Activated CD4-positive, alpha-beta T cell treated with anti-CD3 and anti-CD28 coated beads for 36 hours (primary cell): ENCODE measurements at regions not wholly inside any gene's neighbourhood (a gene's known extent, or its start where the extent isn't known, plus 50 kb on each side); places are given as distances from the start of the nearest gene placed in this dataset.
A peak's percentile ranks its signal among the peaks of the same experiment; 100 is the strongest.

Source experiments
- ATAC-seq: fragments of 200-7000 bp; cut with Tn5 transposase; one replicate; pipeline ENCODE4 v1.10.0; 2021; ENCODE audit warnings: mild to moderate bottlenecking, moderate library complexity
- CTCF ChIA-PET: fragments of 350-600 bp; sonication (Branson Sonifier 250); formaldehyde crosslinking; loops from one replicate; lab custom pipeline; 2021; ENCODE audit warnings: antibody characterized with exemption; lab: Charles Lee
- POLR2A ChIA-PET: fragments of 350-600 bp; sonication (Branson Sonifier 250); formaldehyde crosslinking; loops from one replicate; lab custom pipeline; 2021; ENCODE audit warnings: antibody characterized with exemption, inconsistent platforms; lab: Charles Lee
- DNase-seq: peaks from one replicate; pipeline ENCODE4 v3.0.0-alpha.2; 2020
- H3K27ac Mint-ChIP-seq: one replicate; pipeline ENCODE4 v1.8.0; 2021; ENCODE audit warnings: mixed read lengths
- H3K27me3 Mint-ChIP-seq: one replicate; pipeline ENCODE4 v1.8.0; 2021; ENCODE audit warnings: mixed read lengths
- H3K36me3 Mint-ChIP-seq: one replicate; pipeline ENCODE4 v1.8.0; 2021; ENCODE audit warnings: low read depth, mixed read lengths
- H3K4me1 Mint-ChIP-seq: one replicate; pipeline ENCODE4 v1.8.0; 2021; ENCODE audit warnings: mixed read lengths
- H3K4me3 Mint-ChIP-seq: one replicate; pipeline ENCODE4 v1.8.0; 2021; ENCODE audit warnings: mild to moderate bottlenecking, moderate library complexity, mixed read lengths
- H3K9me3 Mint-ChIP-seq: one replicate; pipeline ENCODE4 v1.8.0; 2021; ENCODE audit warnings: low read depth, mixed read lengths
- intact Hi-C, 2 experiments: fragments of 100-400 bp; cut with DNase I in 1 of 2; cut with micrococcal nuclease in 1 of 2; formaldehyde crosslinking; loops; one replicate each; pipeline versions ENCODE4 v1.14.2 to v1.15.1; 2022 to 2024; cut with DNase I, micrococcal nuclease

DNA sequence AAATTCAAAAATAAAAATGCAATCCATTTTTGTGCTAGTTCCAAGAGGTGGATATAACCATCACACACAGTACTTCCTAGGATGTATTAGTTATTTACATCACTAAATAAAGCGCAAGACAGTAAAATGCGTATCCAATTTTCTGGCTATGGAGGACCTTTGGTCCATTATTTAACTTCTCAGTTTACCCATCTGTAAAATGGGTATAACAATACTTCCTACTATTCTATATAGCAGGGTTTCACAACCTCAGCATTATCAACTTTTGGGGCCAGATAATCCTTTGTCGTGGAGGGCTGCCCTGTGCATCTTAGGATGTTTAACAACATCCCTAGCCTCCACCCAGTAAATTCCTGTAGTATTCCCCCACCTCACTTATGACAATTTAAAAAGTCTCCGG lies 275.1 kb upstream of the PKDCC start:
- DNase-seq (no peak), ATAC-seq (no peak)
- Mint-ChIP-seq H3K9me3 (no peaks in the 10 kb centered on the region), H3K27me3 (peaks cover 9% of the 10 kb centered on the region), H3K4me3 (no peak overlapping the region), H3K27ac (no peak overlapping the region), H3K4me1 (no peaks in the 10 kb centered on the region), H3K36me3 (no peaks in the 10 kb centered on the region)
- ChIA-PET POLR2A (no interaction called here), CTCF (no interaction called here)
- intact Hi-C loops = no loop called here

DNA sequence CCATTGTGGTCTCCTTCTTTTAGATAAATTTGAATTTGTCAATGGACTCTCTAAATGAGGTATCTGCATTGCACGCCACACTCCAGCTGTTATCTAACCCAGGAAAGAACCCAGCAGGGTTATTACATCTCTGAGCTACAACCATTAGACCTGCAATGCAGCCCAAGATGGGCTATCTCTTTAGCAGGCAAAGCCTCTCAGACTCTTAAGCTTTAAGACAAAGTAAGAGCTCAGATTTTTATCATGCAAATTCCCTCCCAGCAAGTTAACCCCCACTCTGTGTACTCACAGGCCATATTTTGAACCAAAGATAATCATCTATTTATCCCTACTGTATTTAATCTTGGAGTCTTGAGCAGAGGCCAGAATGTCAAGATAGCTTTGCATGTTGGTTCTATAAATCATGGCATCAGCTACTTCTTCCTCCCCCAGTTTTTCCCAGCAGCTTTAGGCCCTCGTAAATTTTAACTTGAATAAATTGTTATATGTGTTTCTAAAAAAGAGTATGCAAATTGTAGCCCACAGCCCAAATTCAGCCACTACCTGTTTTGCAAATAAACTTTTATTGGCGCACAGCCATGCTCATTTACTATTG lies 273.7 kb upstream of the PKDCC start:
- DNase-seq (no peak), ATAC-seq (no peak)
- intact Hi-C loops = no loop called here
- H3K36me3 Mint-ChIP-seq = no peaks in the 10 kb centered on the region
- H3K9me3 Mint-ChIP-seq = no peaks in the 10 kb centered on the region
- no peak overlapping the region for H3K4me3 Mint-ChIP-seq
- no peaks in the 10 kb centered on the region for H3K4me1 Mint-ChIP-seq
- ChIA-PET CTCF (interaction anchor here (1.0 kb wide), 1 partner anchor 12 kb away, joined by 3 read pairs; no protein-coding TSS in a partner anchor), POLR2A (interaction anchor here (0.6 kb wide), 1 partner anchor 218 kb away, joined by 3 read pairs; no protein-coding TSS in a partner anchor)
- H3K27me3 Mint-ChIP-seq = peaks cover 9% of the 10 kb centered on the region
- no peak overlapping the region for H3K27ac Mint-ChIP-seq

DNA sequence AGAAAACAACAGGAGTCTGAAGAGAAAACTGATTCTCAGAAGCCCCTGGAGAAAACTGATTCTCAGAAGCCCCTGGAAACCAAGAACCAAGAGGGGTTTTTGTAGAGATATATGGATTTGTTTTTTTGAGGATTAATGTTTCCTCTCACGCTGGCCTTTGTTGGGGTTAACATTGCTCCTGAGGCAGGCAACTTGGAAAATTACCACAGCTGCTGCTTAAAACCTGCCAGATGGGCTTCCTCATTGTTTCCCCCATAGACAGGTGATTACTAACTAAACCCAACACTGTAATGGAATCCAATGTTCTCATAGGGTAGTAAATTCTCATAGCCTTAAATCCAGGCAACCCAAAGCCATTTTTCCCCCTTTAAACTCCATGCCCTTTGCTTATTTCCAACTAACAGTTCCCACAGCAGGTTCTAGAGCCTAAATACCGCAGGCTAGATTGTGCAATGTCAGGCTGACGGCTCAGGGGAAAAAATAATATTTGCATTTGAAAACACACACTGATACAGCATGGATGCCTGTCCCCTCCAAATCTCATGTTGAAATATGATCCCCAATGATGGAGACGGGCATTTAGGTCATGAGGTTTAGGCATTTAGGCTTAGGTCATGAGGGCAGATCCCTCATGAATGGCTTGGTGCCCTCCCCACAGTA lies 272.3 kb upstream of the PKDCC start:
- Mint-ChIP-seq H3K4me3 (no peak overlapping the region), H3K36me3 (no peaks in the 10 kb centered on the region), H3K27me3 (peaks cover 1% of the 10 kb centered on the region), H3K9me3 (no peaks in the 10 kb centered on the region), H3K4me1 (no peaks in the 10 kb centered on the region), H3K27ac (no peak overlapping the region)
- POLR2A ChIA-PET = no interaction called here
- no peak for DNase-seq
- intact Hi-C loops = no loop called here
- ATAC-seq = no peak
- CTCF ChIA-PET = no interaction called here

DNA sequence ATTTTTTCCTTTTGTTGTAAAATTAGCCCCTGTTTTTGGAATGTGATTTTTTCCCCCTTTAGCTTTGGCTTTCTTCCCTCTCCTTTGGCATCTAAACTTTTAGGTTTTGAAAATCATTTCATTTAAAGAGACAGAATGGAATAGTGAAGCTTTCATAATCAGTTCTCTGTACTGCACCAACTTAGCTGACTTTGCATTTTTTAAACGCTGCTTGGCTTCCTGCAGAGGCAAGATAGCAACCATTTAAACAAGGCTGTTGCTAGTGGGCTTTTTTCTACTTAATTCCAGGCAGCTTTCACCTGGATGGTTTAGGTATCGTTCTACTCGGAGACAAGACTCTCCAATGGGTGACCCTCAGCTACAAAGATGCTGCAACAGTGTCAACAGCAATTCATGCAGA lies 267.9 kb upstream of the PKDCC start:
- Mint-ChIP-seq H3K27ac (no peak overlapping the region), H3K27me3 (no peaks in the 10 kb centered on the region), H3K4me1 (no peaks in the 10 kb centered on the region), H3K4me3 (no peak overlapping the region), H3K36me3 (no peaks in the 10 kb centered on the region), H3K9me3 (no peaks in the 10 kb centered on the region)
- CTCF ChIA-PET = interaction anchor here (1.3 kb wide), 1 partner anchor 366 kb away, joined by 4 read pairs; no protein-coding TSS in a partner anchor
- ATAC-seq = no peak
- intact Hi-C loops = loop anchor here (5.0 to 10.0 kb wide), 3 partner anchors 365 to 1928 kb away; no protein-coding TSS in a partner anchor
- POLR2A ChIA-PET = no interaction called here
- DNase-seq = no peak

DNA sequence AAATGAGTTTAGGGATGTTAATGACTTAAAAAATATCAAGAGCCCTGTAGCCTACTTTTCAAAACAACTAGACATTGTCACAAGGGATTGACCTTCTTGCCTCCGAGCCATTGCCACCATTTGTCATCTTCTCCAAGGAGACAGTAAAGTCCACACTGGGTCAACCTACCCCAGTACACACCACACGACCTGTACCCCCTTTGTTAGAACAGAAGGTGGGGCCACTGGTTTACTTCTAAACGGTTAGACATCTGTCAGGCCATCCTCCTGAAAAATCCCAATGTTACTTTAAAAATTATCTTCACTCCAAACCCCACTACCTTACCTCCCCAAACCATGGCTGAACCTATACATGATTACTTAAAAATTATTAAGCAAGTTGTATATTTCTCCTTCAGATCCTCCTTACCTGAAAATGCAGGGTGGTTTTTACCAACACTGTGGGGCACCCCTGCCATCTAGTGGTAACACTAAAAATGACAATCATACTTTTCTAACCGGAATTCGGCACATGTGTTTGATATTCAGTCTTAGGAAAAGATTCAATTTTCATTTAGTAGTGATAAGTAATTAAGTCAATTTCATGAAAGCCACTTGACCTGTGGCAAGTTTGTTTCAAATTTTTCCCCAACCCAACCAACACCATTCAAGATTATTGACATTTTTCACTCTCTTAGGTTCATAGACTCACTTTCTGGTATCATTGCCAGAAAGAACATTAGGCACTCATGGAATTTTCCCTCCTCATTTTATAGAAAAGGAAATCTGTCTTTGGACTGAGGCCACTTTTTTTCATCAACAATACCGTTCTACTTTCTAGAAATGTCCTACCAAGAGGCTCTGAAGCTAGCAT lies 265.3 kb upstream of the PKDCC start:
- no peak overlapping the region for H3K27ac Mint-ChIP-seq
- H3K4me3 Mint-ChIP-seq = no peak overlapping the region
- ATAC-seq (no peak), DNase-seq (peak; percentile 52)
- ChIA-PET POLR2A (no interaction called here), CTCF (interaction anchor here (1.1 to 1.5 kb wide), 2 partner anchors 1868 to 1869 kb away, joined by 3 to 4 read pairs; no protein-coding TSS in a partner anchor)
- H3K27me3 Mint-ChIP-seq = peaks cover 6% of the 10 kb centered on the region
- intact Hi-C loops = loop anchor here (1.0 to 10.0 kb wide), 6 partner anchors 368 to 1930 kb away; no protein-coding TSS in a partner anchor
- no peaks in the 10 kb centered on the region for H3K36me3 Mint-ChIP-seq
- no peaks in the 10 kb centered on the region for H3K9me3 Mint-ChIP-seq
- no peaks in the 10 kb centered on the region for H3K4me1 Mint-ChIP-seq

DNA sequence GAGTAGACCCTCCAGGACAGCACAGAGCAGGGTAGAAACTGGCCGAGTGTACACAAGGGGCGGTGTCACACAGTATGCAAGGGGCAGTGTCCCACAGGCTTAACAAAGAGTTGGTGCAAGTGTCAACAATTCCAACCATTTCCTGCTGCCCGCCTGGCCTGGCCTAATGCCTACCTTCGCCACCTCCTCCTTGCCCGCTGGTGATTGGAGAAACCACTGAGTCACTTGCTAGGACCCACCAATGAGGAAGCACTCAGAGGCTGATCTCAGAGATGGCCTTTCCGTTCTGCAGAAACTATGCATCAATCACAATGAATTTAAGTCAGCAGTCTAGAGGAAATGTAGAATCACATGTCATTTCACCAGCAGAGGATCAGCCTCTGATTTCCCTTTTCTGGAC lies 263.3 kb upstream of the PKDCC start:
- H3K27me3 Mint-ChIP-seq = peaks cover 12% of the 10 kb centered on the region
- H3K4me1 Mint-ChIP-seq = no peaks in the 10 kb centered on the region
- ChIA-PET CTCF (no interaction called here), POLR2A (no interaction called here)
- ATAC-seq = no peak
- no peak overlapping the region for H3K27ac Mint-ChIP-seq
- no peak for DNase-seq
- no peaks in the 10 kb centered on the region for H3K9me3 Mint-ChIP-seq
- H3K36me3 Mint-ChIP-seq = no peaks in the 10 kb centered on the region
- intact Hi-C loops = loop anchor here (5.0 to 10.0 kb wide), 3 partner anchors 370 to 1932 kb away; no protein-coding TSS in a partner anchor
- no peak overlapping the region for H3K4me3 Mint-ChIP-seq

DNA sequence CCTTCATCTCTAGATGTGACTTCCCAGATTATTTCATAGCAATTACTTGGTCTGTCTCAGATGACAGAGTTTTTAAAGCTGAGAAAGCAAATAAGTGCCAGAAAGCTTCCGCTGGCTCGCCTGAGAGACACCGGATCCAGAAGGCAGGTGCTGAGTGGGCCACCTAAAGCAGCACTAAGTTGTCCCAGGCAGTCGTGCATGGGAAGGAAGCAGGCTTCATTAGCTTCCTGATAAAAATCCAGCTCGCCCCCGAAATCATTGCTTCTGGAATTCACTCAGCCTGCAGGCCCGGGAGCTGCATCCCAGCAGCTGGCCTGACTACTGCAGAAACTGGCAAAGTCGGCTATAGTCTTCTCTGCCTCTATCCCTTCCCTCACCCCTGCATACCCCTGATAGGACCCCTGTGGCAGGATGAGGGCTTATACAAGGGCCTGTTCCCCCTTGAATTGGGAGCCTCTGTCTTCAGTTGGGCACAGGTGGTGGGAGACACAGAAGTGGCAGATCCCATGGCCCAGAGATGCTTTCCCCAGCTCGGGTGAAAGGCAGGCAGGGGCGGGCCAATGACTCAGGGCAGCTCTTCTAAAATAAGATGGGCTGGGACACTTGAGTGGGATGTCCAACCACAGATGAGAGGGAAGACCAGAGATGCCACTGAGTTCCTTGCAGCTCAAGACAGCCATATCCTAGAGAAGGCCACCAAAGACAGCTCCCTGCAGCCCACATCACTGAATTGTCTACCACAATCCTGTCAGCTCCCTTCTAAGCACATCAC lies 262.4 kb upstream of the PKDCC start:
- peaks cover 12% of the 10 kb centered on the region for H3K27me3 Mint-ChIP-seq
- ChIA-PET POLR2A (no interaction called here), CTCF (interaction anchor here (1.0 kb wide), 1 partner anchor 12 kb away, joined by 3 read pairs; no protein-coding TSS in a partner anchor)
- intact Hi-C loops = loop anchor here in 1 of 2 experiments (10.0 kb wide), 1 partner anchor 371 kb away; no protein-coding TSS in a partner anchor
- no peaks in the 10 kb centered on the region for H3K36me3 Mint-ChIP-seq
- H3K4me3 Mint-ChIP-seq = no peak overlapping the region
- no peaks in the 10 kb centered on the region for H3K4me1 Mint-ChIP-seq
- ATAC-seq (no peak), DNase-seq (no peak)
- H3K27ac Mint-ChIP-seq = no peak overlapping the region
- no peaks in the 10 kb centered on the region for H3K9me3 Mint-ChIP-seq

DNA sequence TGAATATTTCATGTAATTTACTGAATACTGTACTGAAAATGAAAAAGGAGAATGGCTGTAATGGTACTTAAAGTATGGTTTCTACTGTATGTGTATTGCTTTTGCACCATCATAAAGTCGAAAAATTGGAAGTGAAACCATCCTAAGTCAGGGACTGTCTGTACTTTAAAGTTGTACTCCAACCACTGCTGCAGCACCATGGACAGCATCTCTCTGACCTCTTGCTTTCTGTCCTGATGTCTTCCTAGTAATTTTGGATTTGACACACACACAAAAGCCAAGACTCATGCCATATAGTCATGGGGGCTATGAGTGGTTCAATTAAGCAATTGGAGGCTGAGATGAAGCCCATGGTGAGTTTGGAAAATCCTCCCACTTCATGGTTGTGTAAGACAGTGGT lies 256.3 kb upstream of the PKDCC start:
- peak; percentile 39 for DNase-seq
- H3K9me3 Mint-ChIP-seq = no peaks in the 10 kb centered on the region
- H3K27ac Mint-ChIP-seq = no peak overlapping the region
- H3K36me3 Mint-ChIP-seq = no peaks in the 10 kb centered on the region
- H3K4me3 Mint-ChIP-seq = no peak overlapping the region
- H3K4me1 Mint-ChIP-seq = no peaks in the 10 kb centered on the region
- intact Hi-C loops = no loop called here
- POLR2A ChIA-PET = no interaction called here
- CTCF ChIA-PET = no interaction called here
- no peak for ATAC-seq
- peaks cover 12% of the 10 kb centered on the region for H3K27me3 Mint-ChIP-seq

DNA sequence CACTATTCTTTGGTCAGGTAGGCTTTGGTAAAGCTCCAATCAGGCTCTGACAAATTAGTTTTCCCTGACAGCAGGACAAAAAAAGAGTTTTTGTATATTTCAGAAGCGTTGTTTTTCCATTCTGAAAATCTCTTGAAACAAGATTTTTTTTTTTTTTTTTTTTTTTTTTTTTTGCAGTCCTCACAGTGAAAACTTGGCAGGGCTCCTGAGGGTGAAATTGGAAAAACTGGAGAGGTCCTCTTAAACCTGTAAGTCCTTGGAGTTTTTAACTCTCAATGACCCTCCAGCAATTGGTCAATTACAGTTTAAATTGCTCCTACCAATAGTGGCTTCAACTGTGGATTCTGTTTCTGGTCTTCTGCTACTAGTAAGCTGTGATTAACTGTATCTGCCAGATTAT lies 244.5 kb upstream of the PKDCC start:
- Mint-ChIP-seq H3K27ac (no peak overlapping the region), H3K4me1 (no peaks in the 10 kb centered on the region), H3K9me3 (peaks cover 8% of the 10 kb centered on the region), H3K27me3 (peaks cover 39% of the 10 kb centered on the region), H3K4me3 (no peak overlapping the region), H3K36me3 (no peaks in the 10 kb centered on the region)
- ATAC-seq (no peak), DNase-seq (no peak)
- ChIA-PET CTCF (no interaction called here), POLR2A (no interaction called here)
- intact Hi-C loops = no loop called here

DNA sequence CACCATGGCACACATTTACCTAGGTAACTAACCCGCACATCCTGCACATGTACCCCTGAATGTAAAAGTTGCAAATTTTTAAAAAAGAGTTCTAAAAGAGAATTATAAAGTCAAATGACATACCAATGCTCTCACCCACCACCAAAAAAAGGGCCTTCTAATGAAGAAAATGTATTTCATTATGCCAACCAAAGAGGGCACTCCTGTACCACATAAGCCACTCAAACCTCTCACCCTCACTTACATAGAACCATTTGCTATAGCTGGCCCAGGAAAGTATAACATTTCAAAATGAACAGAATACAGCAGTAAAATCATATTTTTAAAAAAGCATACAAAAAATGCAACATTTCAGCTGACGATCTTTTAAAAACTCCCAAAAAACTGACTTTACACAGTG lies 241.5 kb upstream of the PKDCC start:
- no peaks in the 10 kb centered on the region for H3K36me3 Mint-ChIP-seq
- ChIA-PET POLR2A (no interaction called here), CTCF (interaction anchor here (0.9 kb wide), 1 partner anchor 63 kb away, joined by 3 read pairs; no protein-coding TSS in a partner anchor)
- peaks cover 4% of the 10 kb centered on the region for H3K9me3 Mint-ChIP-seq
- DNase-seq (no peak), ATAC-seq (no peak)
- intact Hi-C loops = no loop called here
- H3K4me3 Mint-ChIP-seq = no peak overlapping the region
- H3K4me1 Mint-ChIP-seq = no peaks in the 10 kb centered on the region
- no peak overlapping the region for H3K27ac Mint-ChIP-seq
- peaks cover 38% of the 10 kb centered on the region for H3K27me3 Mint-ChIP-seq

DNA sequence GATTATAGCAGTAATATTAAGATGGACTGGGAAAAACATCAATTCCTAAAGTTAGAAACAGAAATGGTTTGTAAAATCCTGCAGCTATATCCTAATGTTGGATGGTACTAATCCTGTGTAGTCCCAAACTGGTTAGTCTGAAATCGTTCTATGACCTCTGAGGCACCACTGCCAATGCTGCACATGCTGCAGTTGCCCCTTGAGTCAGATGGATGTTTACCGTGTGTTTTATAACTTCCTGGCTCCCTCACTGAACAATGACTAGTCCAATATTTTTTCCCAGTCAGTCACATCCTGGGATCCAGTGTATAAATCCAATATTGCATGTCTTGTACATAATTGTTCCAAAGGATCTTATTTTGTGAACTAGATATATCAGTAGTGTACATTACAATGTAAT lies 226.7 kb upstream of the PKDCC start:
- ChIA-PET POLR2A (no interaction called here), CTCF (no interaction called here)
- H3K36me3 Mint-ChIP-seq = no peaks in the 10 kb centered on the region
- DNase-seq (no peak), ATAC-seq (no peak)
- H3K27me3 Mint-ChIP-seq = peaks cover 35% of the 10 kb centered on the region
- no peak overlapping the region for H3K4me3 Mint-ChIP-seq
- H3K4me1 Mint-ChIP-seq = no peaks in the 10 kb centered on the region
- peaks cover 14% of the 10 kb centered on the region for H3K9me3 Mint-ChIP-seq
- intact Hi-C loops = no loop called here
- no peak overlapping the region for H3K27ac Mint-ChIP-seq
